Activated CD4-positive, alpha-beta T cell treated with anti-CD3 and anti-CD28 coated beads for 1 hour (primary cell): ENCODE measurements at regions not wholly inside any gene's neighbourhood (a gene's known extent, or its start where the extent isn't known, plus 50 kb on each side); places are given as distances from the start of the nearest gene placed in this dataset.

ENCODE experiments used
- DNase-seq: peaks from one replicate; pipeline ENCODE4 v3.0.0-alpha.2; 2020

DNA sequence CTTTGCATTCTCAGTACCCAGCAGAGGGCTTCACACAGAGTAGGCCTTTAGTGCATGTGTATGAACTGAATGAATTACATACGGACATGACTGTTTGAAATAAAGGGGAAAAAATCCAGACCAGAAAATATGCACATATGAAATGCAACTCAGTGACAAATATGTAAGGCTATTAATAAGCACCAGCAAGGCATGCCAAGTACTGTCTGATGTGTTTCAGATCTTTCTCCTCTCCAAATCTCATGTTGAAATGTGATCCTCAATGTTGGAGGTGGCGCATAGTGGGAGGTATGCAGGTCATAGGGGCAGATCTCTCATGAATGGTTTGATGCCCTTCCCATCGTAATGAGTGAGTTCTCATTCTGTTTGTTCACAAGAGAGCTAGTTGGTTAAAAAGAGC, 87.3 kb upstream of the TOMM7 start:
- DNase-seq: no peak

DNA sequence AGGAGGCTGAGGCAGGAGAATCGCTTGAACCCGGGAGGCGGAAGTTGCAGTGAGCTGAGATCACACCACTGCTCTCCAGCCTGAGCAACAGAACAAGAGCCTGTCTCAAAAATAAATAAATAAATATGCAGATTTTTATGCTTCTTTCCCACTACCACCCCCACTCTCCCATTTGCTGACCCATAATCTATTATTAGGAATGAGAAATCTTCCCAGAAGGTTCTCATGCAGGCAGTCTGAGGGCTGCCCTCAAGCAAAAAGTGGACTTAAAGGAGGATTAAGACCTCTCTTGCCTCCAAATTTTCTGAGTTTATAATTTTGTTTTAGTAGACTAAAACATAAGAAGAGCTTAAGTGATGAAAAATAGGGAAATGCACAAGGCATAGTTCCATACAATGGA, 85.2 kb upstream of the TOMM7 start:
- no peak for DNase-seq

DNA sequence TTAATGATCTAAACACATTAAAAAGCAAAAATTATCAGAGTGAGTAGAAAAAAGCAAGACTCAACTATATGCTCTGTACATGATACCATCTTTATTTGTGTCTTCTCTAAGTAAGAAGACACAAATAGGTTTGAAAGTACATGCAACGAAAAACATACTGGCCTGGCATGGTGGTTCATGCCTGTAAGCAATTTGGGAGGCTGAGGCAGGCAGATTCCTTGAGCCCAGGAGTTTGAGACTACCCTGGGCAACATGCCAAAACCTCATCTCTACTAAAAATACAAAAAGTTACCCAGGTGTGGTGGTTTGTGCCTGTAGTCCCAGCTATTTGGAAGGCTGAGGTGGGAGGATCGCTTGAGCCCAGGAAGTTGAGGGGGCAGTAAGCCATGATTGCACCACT, 78.1 kb upstream of the TOMM7 start:
- no peak for DNase-seq

DNA sequence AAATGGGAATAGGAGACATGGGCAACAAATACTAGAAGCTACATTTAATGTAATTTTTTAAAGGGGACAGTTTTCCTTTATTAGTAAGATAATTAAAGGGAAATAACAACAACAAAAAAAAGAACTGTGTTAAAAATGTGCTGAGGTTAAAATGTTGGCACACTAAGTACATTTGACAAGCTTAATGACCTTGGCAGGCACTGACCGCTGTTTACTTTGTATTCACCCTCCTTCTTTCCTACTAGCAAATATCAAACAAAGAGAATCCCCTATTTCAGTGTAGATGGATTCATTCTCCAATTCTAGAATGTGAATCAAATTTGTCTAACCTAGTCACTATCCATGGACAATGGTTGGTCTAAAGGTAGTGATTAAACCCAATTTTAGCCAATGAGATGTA, 77.5 kb upstream of the TOMM7 start:
- no peak for DNase-seq

DNA sequence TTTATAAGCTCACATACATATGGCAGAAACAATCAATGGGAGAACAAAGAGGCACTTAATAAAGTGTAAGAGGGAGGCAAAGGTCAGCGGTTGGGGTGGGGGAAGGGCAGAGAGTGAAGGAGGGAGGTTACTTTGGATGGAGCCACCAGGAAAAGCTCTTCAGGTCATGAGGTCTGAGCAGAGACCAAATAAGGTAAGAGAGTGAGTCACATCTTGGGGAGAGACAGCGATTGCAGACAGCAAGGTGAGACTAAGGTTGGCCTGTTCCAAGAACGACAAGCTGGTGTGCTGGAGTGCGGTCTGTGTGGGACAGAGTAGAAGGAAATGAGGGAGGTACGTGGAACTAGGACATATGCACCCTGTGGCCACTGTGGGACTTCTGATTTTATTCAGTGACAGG, 74.3 kb upstream of the TOMM7 start:
- no peak for DNase-seq

DNA sequence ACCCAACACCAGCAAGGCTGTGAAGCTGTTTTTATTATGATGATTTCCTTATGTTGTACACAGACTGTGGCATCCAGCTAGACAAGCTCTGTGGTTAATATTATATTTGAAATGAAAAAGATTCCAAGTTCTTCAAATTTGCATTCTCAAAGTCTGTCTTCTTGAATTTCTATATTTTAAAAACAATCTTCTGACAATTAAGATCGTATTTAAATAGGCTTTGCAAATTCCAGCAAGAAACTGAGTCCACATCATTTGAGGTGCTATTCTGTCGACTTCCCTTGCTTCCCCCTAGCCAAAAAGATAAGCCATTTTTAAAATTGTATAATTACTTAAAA, 73.1 kb upstream of the TOMM7 start:
- DNase-seq: no peak

DNA sequence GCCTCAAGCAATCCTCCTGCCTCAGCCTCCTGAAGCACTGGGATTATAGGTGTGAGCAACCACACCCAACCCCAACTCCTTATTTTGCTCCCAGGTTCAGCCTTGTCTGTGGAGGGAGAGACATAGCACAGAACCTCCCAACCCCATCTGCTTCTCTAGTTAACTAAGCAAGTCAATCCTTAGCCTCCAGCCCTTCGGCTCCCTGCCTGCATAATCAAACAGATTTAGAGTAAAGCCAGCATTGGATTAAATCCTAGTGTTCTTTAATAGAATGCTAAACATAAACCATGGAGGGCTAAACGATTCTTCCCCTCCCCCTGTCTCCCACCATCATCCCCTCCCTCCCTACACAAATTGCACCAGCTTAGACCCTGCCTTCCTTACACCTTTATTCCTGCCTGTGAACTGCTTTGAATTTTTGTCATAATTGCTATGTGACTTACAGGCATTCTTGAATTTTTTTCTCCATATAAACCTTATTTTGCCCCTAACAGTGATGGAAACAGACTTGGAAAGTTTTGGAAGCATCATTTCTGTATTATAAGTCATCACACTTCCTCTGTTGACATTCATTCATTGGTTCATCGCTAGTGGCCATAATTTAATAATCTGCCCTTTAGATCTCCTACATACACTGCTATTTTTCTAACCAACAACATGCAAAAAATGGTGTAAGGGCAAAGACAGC, 72.6 kb upstream of the TOMM7 start:
- no peak for DNase-seq

DNA sequence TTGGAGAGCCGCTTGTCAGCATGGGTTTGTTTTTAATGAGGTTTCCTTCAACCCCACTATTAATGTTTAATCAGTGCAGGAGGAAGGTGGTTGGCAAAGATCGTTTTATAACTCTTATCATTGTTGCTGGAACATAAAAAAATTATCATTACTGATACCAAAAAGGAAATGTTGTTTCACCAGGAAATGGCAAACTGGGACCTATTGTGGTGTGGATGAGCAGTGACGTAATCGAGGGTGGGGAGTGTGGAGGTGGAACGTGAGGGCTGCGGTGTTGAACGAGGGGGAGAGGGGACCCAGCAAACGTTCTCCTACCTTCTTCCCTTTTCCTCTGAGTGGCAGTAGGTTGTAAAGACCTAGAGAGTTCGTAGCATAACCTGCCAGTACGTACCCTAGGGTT, 71.9 kb upstream of the TOMM7 start:
- no peak for DNase-seq

DNA sequence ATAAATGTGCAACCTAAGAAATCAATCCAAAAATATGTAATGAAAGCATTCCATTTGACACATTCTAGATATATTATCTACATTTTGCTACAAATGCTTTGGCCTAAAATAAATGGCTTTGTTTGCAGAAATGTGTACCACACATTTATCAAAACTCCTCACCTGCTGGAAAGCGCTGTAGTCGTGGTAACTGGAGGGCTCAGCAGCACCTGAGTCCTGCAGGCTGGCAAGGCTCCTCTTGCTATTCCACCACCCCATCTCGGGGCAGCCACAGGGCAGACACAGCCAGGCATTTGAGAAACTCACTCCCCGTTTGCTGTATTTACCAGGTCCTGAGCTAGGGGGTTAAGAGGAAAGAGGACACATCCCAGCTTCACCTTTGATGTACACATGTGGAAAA, 68.1 kb upstream of the TOMM7 start:
- DNase-seq: no peak

DNA sequence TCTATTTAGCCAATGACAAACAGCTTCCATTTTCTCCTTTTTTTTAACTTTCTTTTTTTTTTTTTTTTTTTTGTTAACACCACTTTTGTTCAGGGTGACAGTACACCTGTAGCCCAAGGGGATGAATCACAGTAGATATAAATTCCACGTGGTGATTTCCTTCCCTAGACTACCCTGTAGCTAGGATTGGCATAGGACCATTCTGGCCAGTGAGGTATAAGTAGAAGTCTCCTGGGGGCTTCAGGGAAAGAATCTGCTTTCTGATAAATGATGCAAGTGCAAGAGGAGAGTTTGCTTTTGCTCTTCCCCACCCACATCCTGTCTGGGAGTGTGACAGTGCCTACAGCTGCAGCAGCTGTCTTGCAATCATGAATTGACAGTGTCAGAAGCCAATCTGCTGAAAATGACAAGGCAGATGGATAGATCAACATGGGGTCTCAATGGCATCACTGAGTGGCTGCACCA, 63.2 kb upstream of the TOMM7 start:
- DNase-seq: peak; percentile 15

DNA sequence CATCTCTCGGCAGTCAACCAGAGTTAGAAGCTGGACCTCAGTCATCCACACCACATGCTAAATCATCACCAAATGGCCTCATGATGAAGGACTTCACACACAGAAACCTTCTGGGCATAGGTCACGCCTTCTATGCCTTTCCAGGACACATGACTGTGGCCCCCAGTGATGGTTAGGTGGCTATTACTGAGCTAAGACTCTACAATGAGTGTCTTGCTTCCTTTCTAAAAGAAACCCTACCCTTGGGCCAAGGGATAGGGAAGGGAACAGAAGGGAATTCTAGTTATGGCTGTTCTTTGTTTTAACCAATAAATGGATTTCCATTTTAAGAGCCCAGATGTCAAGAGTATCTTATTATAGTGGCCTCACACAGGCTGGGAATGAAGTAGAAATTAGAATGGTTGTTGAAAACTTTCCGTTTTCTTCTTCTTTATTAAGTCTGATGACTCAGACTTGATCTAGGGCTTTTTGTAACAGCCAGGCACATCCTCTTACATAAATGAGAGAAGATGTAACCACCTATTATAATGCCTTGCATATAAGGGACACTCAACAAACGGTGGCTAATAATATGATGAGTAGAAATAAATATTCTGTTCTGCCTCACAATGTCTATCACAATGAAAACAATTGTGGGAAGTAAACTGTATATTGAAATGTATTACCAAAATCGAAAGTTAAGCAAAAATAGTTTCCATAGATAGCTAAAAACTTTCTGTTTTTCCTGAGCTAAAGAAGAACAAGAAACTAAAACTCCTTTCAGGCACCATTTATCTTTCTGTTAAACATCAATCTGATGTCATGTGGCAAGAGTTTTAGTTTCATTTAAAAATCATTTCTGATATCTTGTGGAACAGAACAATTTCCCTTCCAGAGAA, 62.5 kb upstream of the TOMM7 start:
- no peak for DNase-seq

DNA sequence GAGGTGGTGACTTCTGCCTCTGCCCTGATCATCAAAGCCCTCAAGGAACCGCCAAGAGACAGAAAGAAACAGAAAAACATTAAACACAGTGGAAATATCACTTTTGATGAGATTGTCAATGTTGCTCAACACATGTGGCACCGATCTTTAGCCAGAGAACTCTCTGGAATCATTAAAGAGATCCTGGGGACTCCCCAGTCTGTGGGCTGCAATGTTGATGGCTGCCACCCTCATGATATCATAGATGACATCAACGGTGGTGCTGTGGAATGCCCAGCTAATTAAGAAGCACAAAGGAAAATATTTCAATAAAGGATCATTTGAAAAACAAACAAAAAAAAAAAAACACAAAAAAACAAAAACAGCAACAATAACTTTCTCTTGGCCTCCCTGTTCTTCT, 59.5 kb upstream of the TOMM7 start:
- no peak for DNase-seq

DNA sequence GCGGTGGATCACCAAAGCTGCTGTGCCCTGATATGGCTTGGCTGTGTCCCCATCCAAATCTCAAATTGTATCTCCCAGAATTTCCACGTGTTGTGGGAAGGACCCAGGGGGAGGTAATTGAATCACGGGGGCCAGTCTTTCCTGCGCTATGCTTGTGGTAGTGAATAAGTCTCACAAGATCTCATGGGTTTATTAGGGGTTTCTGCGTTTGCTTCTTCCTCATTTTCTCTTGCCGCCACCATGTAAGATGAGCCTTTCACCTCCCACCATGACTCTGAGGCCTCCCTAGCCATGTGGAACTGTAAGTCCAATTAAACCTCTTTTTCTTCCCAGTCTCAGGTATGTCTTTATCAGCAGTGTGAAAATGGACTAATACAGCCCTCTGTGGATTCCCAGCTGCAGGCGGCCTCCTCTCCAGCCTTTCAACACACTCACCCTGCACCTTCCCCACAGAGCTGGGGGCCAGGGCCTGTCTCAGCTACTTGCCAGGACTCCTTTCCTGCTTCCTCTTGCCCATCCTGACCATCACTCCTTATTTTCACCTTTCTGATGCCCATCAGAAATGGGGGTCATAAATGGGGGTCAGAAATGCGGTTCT, 57.2 kb upstream of the TOMM7 start:
- DNase-seq: no peak

DNA sequence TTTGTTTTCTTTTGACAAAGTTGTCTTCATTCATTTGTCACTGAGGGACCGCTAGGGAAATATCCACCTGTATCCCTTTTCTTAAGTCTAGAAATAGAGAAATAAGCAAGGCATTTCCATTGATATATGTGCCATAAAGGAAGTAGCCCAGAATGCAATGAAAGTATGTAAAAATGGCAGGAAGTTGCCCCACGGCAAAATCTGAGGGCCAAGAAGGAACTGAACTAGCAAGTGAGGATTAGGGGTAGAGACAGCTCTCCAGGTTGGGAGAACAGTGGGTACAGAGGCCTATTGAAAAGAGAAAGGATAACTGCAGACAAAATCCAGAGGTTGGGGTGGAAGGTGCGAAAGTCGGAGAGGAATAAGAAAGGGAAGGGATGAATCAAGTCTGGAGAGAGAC, 56.6 kb upstream of the TOMM7 start:
- DNase-seq: no peak

DNA sequence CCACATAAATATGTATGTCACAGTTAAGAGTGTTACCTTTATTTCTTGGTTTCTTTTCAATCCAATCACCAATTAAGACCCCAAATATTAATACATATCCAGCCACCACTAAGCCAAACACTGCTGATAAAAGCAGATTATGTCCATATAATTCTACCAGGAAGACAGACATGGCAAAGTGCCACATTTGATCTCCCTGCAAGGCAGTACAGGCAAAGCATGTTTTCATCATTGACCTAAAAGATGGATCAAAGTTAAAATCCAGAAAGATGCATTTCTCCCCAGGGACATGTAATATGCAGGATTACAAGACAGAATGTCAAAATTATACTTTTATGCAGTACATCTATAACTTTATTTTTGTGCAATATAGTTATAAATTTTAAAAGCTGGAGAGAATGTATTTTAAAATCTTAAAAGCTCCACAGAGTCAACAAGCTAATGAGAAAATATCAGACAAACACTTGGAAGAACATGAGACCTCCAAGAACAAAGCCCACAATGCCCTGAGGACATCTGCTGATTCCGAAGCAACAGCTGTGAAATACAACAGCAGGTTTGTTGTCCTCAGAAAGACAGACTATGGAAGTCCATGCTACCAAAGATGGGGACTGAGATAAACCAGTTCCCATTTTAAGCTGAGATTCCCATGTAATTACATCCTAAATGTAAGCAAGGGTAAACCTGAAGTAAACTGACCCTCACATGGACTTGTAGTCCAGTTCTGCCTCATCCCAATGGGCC, 54.5 kb upstream of the TOMM7 start:
- no peak for DNase-seq

DNA sequence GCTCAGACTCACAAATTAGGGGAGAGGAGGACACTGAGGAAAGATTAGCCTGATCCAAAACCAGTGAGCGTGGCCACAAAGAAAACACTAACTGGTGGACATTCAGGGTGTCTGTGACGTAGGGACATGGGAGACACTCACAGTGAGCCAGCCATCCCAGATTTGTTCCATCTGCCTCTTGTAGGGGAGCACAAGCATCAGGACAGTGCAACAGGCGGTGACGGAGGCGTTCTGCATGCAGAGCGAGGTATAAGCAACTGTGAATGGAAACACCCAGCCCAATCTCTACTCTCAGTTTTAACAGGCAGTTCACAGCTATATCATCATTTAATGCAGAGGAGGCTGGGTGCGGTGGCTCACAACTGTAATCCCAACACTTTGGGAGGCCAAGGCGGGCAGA, 52.8 kb upstream of the TOMM7 start:
- no peak for DNase-seq

DNA sequence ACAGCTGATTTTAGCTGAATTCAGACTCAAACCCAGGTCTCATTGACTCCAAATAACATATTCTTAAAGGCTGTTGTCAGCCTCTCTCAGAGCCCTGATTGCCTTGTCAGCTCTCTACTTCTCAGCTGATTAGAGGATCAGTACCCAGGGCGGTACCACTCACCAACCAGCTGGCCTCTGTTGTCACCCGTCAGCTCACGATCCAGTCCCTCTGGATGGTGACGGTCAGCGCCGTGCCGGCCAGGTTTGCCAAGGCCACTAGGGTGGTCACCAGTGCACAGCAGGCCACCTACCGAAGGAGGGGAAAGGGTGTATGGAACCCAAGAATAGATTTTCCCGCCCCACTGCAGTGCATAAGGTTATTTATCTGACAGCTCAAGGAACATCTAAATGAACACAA, 52.3 kb upstream of the TOMM7 start:
- no peak for DNase-seq
